ENCODE measurements at regions not wholly inside any gene's neighbourhood (a gene's known extent, or its start where the extent isn't known, plus 50 kb on each side); places are given as distances from the start of the nearest gene placed in this dataset.

- in situ Hi-C loops (cut with MboI; ENCODE audit: low sequenced_read_pairs, unreplicated experiment): no loop called here
- no peak for TF ChIP-seq CTCF (IDR thresholded peaks at IDR 0.05; ENCODE audit: borderline replicate concordance, control extremely low read depth, extremely low read depth, insufficient read depth, missing control alignments)
- no peak for DNase-seq (ENCODE audit: low spot score)
Measured at GRCh38 chr21:20570824-20571232, 427.4 kb upstream of the NCAM2 start.

GRCh38 chr21:20572582-20572981 is 425.6 kb upstream of the NCAM2 start:
- in situ Hi-C loops (cut with MboI; ENCODE audit: low sequenced_read_pairs, unreplicated experiment): no loop called here
- no peak for TF ChIP-seq CTCF (IDR thresholded peaks at IDR 0.05; ENCODE audit: borderline replicate concordance, control extremely low read depth, extremely low read depth, insufficient read depth, missing control alignments)
- no peak for DNase-seq (ENCODE audit: low spot score)

GRCh38 chr21:20581361-20581760 is 416.8 kb upstream of the NCAM2 start:
- in situ Hi-C loops (cut with MboI; ENCODE audit: low sequenced_read_pairs, unreplicated experiment): no loop called here
- TF ChIP-seq CTCF (IDR thresholded peaks at IDR 0.05; ENCODE audit: borderline replicate concordance, control extremely low read depth, extremely low read depth, insufficient read depth, missing control alignments): no peak
- no peak for DNase-seq (ENCODE audit: low spot score)

GRCh38 chr21:20591284-20591683 is 406.9 kb upstream of the NCAM2 start:
- TF ChIP-seq CTCF (IDR thresholded peaks at IDR 0.05; ENCODE audit: borderline replicate concordance, control extremely low read depth, extremely low read depth, insufficient read depth, missing control alignments): no peak
- in situ Hi-C loops (cut with MboI; ENCODE audit: low sequenced_read_pairs, unreplicated experiment): no loop called here
- DNase-seq (ENCODE audit: low spot score): no peak

GRCh38 chr21:20592463-20592862 is 405.7 kb upstream of the NCAM2 start:
- TF ChIP-seq CTCF (IDR thresholded peaks at IDR 0.05; ENCODE audit: borderline replicate concordance, control extremely low read depth, extremely low read depth, insufficient read depth, missing control alignments): no peak
- in situ Hi-C loops (cut with MboI; ENCODE audit: low sequenced_read_pairs, unreplicated experiment): no loop called here
- DNase-seq (ENCODE audit: low spot score): no peak

- DNase-seq (ENCODE audit: low spot score): no peak
- in situ Hi-C loops (cut with MboI; ENCODE audit: low sequenced_read_pairs, unreplicated experiment): no loop called here
- TF ChIP-seq CTCF (IDR thresholded peaks at IDR 0.05; ENCODE audit: borderline replicate concordance, control extremely low read depth, extremely low read depth, insufficient read depth, missing control alignments): no peak
Measured at GRCh38 chr21:20603236-20603635, 395.0 kb upstream of the NCAM2 start.

GRCh38 chr21:20611008-20611407 is 387.2 kb upstream of the NCAM2 start:
- DNase-seq (ENCODE audit: low spot score): no peak
- in situ Hi-C loops (cut with MboI; ENCODE audit: low sequenced_read_pairs, unreplicated experiment): no loop called here
- no peak for TF ChIP-seq CTCF (IDR thresholded peaks at IDR 0.05; ENCODE audit: borderline replicate concordance, control extremely low read depth, extremely low read depth, insufficient read depth, missing control alignments)
